LNCaP clone FGC (cell line): ENCODE measurements at regions not wholly inside any gene's neighbourhood (a gene's known extent, or its start where the extent isn't known, plus 50 kb on each side); places are given as distances from the start of the nearest gene placed in this dataset.

Experiments used
- DNase-seq: peaks from one replicate; pipeline ENCODE4 v3.0.0-alpha.2; 2011; ENCODE audit warnings: low read depth
- H3K4me3 ChIP-seq: 2 replicates; pipeline ENCODE4 v1.5.1; 2011; ENCODE audit warnings: mild to moderate bottlenecking, low read depth, low read length, control low read depth
- CTCF ChIP-seq: IDR thresholded peaks from 2 replicates; pipeline ENCODE4 v1.5.1; 2012; ENCODE audit warnings: mild to moderate bottlenecking; ENCODE audit not compliant: control insufficient read depth, insufficient read depth; ENCODE audit errors: extremely low read depth

- no peak for DNase-seq
- no peak for TF ChIP-seq CTCF
- no peak overlapping the region for H3K4me3 ChIP-seq
These were observed 76.9 kb upstream of the GLI2 start for GRCh38 chr2:120658770-120659158.

GRCh38 chr2:120659275-120659977, 76.2 kb upstream of the GLI2 start:
- no peak overlapping the region for H3K4me3 ChIP-seq
- TF ChIP-seq CTCF: no peak
- DNase-seq: no peak

GRCh38 chr2:120660056-120660694, 75.5 kb upstream of the GLI2 start:
- no peak for TF ChIP-seq CTCF
- H3K4me3 ChIP-seq: no peak overlapping the region
- no peak for DNase-seq

GRCh38 chr2:120660771-120661459, 74.8 kb upstream of the GLI2 start:
- no peak for TF ChIP-seq CTCF
- DNase-seq: no peak

GRCh38 chr2:120661551-120661950, 74.1 kb upstream of the GLI2 start:
- H3K4me3 ChIP-seq: no peak overlapping the region
- DNase-seq: peak; percentile 27
- TF ChIP-seq CTCF: no peak

More at GRCh38 chr2:120660771-120661459, 74.8 kb upstream of the GLI2 start:
- no peak overlapping the region for H3K4me3 ChIP-seq

- H3K4me3 ChIP-seq: no peak overlapping the region
- TF ChIP-seq CTCF: no peak
- no peak for DNase-seq
These were observed 73.6 kb upstream of the GLI2 start for GRCh38 chr2:120662046-120662445.
